Renal pelvis (tissue), 1 donor: ENCODE measurements at regions not wholly inside any gene's neighbourhood (a gene's known extent, or its start where the extent isn't known, plus 50 kb on each side); places are given as distances from the start of the nearest gene placed in this dataset.
"Not testable (repeated sequence)": the region's sequence is repeated elsewhere in the genome, so short reads cannot be mapped to it uniquely, and the experiment has no call there.

ENCODE experiments used
- DNase-seq: peaks from one replicate; pipeline ENCODE4 v3.0.0-alpha.2; 2013

GRCh38 chr7:12985752-12986151 is 298.3 kb downstream of the ARL4A start:
- no peak for DNase-seq

GRCh38 chr7:12987238-12987637 is 299.8 kb downstream of the ARL4A start:
- DNase-seq: no peak

GRCh38 chr7:12990440-12990839 is 303.0 kb downstream of the ARL4A start:
- no peak for DNase-seq

- peak; percentile 31 for DNase-seq
These were observed 305.6 kb downstream of the ARL4A start for GRCh38 chr7:12993025-12993424.

- DNase-seq: no peak
These were observed 308.6 kb downstream of the ARL4A start for GRCh38 chr7:12995912-12996469.

GRCh38 chr7:13007331-13007730 is 319.9 kb downstream of the ARL4A start:
- no peak for DNase-seq

GRCh38 chr7:13009517-13009916 is 322.1 kb downstream of the ARL4A start:
- DNase-seq: no peak

GRCh38 chr7:13014011-13014410 is 326.6 kb downstream of the ARL4A start:
- no peak for DNase-seq

GRCh38 chr7:13016036-13016581 is 328.7 kb downstream of the ARL4A start:
- DNase-seq: no peak

- DNase-seq: no peak
These were observed 329.3 kb downstream of the ARL4A start for GRCh38 chr7:13016592-13017332.

- DNase-seq: no peak
These were observed 330.0 kb downstream of the ARL4A start for GRCh38 chr7:13017333-13017857.

- DNase-seq: no peak
These were observed 330.4 kb downstream of the ARL4A start for GRCh38 chr7:13017881-13018280.

GRCh38 chr7:13021566-13022300 is 334.3 kb downstream of the ARL4A start:
- no peak for DNase-seq

GRCh38 chr7:13024121-13024674 is 336.8 kb downstream of the ARL4A start:
- no peak for DNase-seq

- DNase-seq: not testable (repeated sequence)
These were observed 337.6 kb downstream of the ARL4A start for GRCh38 chr7:13025043-13025442.

GRCh38 chr7:13027321-13027720 is 339.9 kb downstream of the ARL4A start:
- DNase-seq: no peak

- no peak for DNase-seq
These were observed 340.8 kb downstream of the ARL4A start for GRCh38 chr7:13028036-13028824.

- DNase-seq: no peak
These were observed 341.3 kb downstream of the ARL4A start for GRCh38 chr7:13028825-13029099.

- DNase-seq: no peak
These were observed 344.0 kb downstream of the ARL4A start for GRCh38 chr7:13031468-13031867.

GRCh38 chr7:13032084-13032483 is 344.7 kb downstream of the ARL4A start:
- no peak for DNase-seq

GRCh38 chr7:13032576-13032975 is 345.1 kb downstream of the ARL4A start:
- no peak for DNase-seq

- no peak for DNase-seq
These were observed 347.3 kb downstream of the ARL4A start for GRCh38 chr7:13034693-13035092.
